Esophagus squamous epithelium (tissue), 5 donors: ENCODE measurements at regions not wholly inside any gene's neighbourhood (a gene's known extent, or its start where the extent isn't known, plus 50 kb on each side); places are given as distances from the start of the nearest gene placed in this dataset.

ENCODE experiments used
- DNase-seq: peaks from one replicate; lab custom pipeline; 2025; lab: John Stamatoyannopoulos, UW
- H3K27ac ChIP-seq, 4 donors: fragments of 200-600 bp; sonication (generic); one replicate each; pipeline ENCODE4 v1.5.1; 2016 to 2019; ENCODE audit warnings: mild to moderate bottlenecking in 1 of 4
- H3K27me3 ChIP-seq, 4 donors: fragments of 200-600 bp; sonication (generic); 1 replicate in 3 of 4; 2 replicates in 1 of 4; pipeline versions ENCODE4 v1.5.1 to v1.6.0; 2017 to 2021; ENCODE audit warnings: antibody characterized with exemption in 1 of 4
- H3K36me3 ChIP-seq, 3 donors: fragments of 200-600 bp; sonication (generic); one replicate each; pipeline ENCODE4 v1.5.1; 2016 to 2019
- H3K4me1 ChIP-seq, 3 donors: fragments of 200-600 bp; sonication (generic); one replicate each; pipeline ENCODE4 v1.5.1; 2017 to 2019
- H3K4me3 ChIP-seq, 4 donors: fragments of 200-600 bp; sonication (generic); 1 replicate in 3 of 4; 2 replicates in 1 of 4; pipeline ENCODE4 v1.5.1; 2016 to 2019; ENCODE audit warnings: mild to moderate bottlenecking in 2 of 4, moderate library complexity in 1 of 4
- H3K9me3 ChIP-seq, 3 donors: fragments of 200-600 bp; sonication (generic); one replicate each; pipeline ENCODE4 v1.5.1; 2016 to 2019
- POLR2A ChIP-seq, 4 donors: fragments of 450-650 bp; IDR thresholded peaks; one replicate each; pipeline ENCODE4 v1.6.1; 2017; ENCODE audit warnings: antibody characterized with exemption in 4 of 4, mild to moderate bottlenecking in 4 of 4, moderate library complexity in 3 of 4
- WGBS, 2 donors: methylation state at CpG; one replicate each; pipeline ENCODE4 v1.1.5; 2018; 5-methylcytosine and 5-hydroxymethylcytosine counted together
- intact Hi-C: fragments of 100-400 bp; cut with DNase I; formaldehyde crosslinking; loops from one replicate; pipeline ENCODE4 v1.15.0; 2022
- TF ChIP-seq, protein P1 (sequence below), 6 experiments: fragments of 450-650 bp in 4 of 6; fragments of 200-600 bp in 2 of 6; sonication (generic) in 2 of 6; IDR thresholded peaks; one replicate each; pipeline ENCODE4 v1.5.1; 2016 to 2019; ENCODE audit warnings: antibody characterized with exemption in 6 of 6, mild to moderate bottlenecking in 4 of 6, moderate library complexity in 4 of 6
- donor health status: DM: yes; HTN: yes; CAD: no.

DNA sequence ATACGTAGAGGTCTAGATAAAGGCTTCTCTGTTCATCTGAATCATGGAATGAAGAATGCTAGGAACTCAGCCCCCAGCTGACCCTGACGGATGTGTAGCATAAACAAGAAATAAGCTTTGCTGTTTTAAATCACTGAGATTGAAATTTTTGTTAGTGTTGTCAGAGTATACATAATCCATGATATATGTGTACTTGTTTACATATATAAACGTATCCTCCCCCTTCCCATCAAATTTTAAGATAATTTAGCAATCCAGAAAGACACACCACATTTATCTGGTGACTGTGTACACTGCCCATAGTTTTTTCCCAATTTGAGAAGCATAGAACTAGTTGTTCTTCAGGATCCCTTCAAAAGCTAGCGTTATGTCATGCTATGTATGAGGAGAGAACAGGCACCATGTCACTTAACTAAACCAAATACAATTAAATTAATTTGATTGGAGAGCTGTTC is 80.8 kb upstream of the OSMR start:
- H3K27ac ChIP-seq: no peak overlapping the region
- H3K36me3 ChIP-seq: no peaks in the 10 kb centered on the region
- H3K4me3 ChIP-seq: no peak overlapping the region
- 64 to 74% methylated on average over 4 of the region's 4 CpGs for WGBS, 2 donors
- H3K27me3 ChIP-seq: no peaks in the 10 kb centered on the region
- intact Hi-C loops: no loop called here
- H3K4me1 ChIP-seq: peaks cover 0 to 4% (median 0%) of the 10 kb centered on the region in 3 donors
- peaks cover 0 to 10% (median 4%) of the 10 kb centered on the region in 3 donors for H3K9me3 ChIP-seq
- no peak for TF ChIP-seq POLR2A (IDR thresholded peaks at IDR 0.05)
- TF ChIP-seq, protein P1, sequence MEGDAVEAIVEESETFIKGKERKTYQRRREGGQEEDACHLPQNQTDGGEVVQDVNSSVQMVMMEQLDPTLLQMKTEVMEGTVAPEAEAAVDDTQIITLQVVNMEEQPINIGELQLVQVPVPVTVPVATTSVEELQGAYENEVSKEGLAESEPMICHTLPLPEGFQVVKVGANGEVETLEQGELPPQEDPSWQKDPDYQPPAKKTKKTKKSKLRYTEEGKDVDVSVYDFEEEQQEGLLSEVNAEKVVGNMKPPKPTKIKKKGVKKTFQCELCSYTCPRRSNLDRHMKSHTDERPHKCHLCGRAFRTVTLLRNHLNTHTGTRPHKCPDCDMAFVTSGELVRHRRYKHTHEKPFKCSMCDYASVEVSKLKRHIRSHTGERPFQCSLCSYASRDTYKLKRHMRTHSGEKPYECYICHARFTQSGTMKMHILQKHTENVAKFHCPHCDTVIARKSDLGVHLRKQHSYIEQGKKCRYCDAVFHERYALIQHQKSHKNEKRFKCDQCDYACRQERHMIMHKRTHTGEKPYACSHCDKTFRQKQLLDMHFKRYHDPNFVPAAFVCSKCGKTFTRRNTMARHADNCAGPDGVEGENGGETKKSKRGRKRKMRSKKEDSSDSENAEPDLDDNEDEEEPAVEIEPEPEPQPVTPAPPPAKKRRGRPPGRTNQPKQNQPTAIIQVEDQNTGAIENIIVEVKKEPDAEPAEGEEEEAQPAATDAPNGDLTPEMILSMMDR (IDR thresholded peaks at IDR 0.05): no peak
- DNase-seq: no peak

DNA sequence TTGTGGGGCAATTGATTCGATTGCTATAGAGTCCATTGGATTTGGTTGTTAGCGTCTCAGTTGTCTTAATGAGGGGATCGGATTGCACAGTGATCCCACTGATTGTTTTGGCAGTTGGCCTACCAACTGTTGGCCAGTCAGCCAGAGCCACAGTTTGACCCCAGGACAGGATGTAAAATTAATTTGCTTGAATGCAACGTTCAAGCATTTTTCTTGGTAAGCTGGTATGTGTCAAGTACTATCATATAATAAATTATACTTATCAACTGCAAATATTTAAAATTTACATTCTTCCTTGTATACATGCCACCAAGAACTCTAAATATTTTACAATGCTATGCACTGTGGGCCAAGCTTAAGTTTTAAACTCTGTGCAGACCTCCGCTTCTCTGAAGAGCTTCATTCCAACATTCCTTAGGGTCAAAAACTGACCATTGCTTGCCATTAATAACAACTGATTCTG is 80.4 kb upstream of the OSMR start:
- Histone ChIP-seq H3K36me3 (no peaks in the 10 kb centered on the region), H3K4me1 (peaks cover 0 to 4% (median 0%) of the 10 kb centered on the region in 3 donors), H3K27me3 (no peaks in the 10 kb centered on the region), H3K27ac (no peak overlapping the region), H3K4me3 (no peak overlapping the region), H3K9me3 (peaks cover 0 to 10% (median 4%) of the 10 kb centered on the region in 3 donors)
- 48 to 73% methylated on average over 5 of the region's 5 CpGs for WGBS, 2 donors
- intact Hi-C loops: no loop called here
- no peak for DNase-seq
- no peak for TF ChIP-seq POLR2A (IDR thresholded peaks at IDR 0.05)
- TF ChIP-seq, protein P1 (IDR thresholded peaks at IDR 0.05): no peak

DNA sequence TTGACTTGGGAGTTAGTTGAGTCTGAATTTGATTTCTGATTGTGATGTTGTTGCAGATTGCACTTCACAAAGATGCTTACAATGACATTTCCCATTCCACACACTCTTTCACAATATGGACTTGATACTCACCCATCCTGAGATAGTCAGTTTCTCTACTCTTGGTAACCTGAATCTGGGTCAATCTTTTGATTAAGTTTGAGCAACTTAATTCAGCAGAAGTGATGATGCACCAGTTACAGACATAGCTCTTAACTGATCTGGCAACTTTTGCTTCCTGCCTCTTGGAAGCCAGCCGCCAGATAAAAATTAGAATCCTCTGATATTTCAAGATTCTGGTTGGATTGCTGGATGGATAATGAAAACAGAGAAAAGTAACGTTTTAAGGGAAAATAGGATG is 79.7 kb upstream of the OSMR start:
- H3K27ac ChIP-seq: no peak overlapping the region
- H3K36me3 ChIP-seq: no peaks in the 10 kb centered on the region
- no peaks in the 10 kb centered on the region for H3K27me3 ChIP-seq
- H3K4me1 ChIP-seq: peaks cover 0 to 4% (median 0%) of the 10 kb centered on the region in 3 donors
- intact Hi-C loops: no loop called here
- no peak for DNase-seq
- peaks cover 0 to 10% (median 4%) of the 10 kb centered on the region in 3 donors for H3K9me3 ChIP-seq
- WGBS, 2 donors: 88 to 93% methylated on average over 2 of the region's 2 CpGs
- no peak overlapping the region for H3K4me3 ChIP-seq
- TF ChIP-seq, protein P1 (IDR thresholded peaks at IDR 0.05): no peak
- TF ChIP-seq POLR2A (IDR thresholded peaks at IDR 0.05): no peak

DNA sequence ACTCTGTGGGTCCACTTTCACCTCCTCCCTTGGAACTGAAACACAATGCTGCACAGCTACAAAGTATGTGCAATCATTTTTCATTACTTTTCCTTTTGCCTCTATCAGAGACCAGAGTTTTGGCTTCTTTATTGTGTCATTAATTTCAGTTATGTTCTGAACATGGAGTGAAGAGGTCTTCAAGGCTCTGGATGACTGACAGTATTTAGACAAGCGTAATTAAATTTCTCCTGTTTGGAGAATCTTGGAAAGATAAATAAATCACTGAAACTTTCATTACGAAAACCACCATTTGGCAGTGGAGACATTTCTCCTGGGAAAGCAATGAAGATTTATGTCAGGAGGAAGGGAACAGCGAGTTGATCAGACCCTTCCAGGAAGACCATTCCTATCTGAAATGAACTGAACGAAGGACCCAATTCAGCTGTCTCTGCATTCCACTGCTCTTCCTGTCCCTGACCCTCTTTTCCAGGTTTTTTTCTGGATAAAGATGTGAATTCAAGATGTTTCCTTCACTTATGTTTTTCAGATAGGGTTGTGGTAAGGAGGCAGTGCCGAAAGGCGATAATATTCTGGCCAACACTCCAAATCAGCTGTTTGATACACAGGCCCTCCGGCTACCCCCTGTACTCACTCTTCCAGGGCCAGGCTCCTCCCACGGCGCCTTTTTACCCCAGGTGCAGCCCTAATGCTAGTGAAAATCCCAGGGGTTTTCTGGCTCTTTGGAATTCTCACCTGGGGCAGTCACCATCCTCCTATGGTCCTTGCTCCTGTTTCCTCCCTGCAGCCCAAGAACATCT is 77.2 kb upstream of the OSMR start:
- WGBS, 2 donors: 72 to 75% methylated on average over 9 of the region's 9 CpGs
- no peak for DNase-seq
- Histone ChIP-seq H3K4me3 (no peak overlapping the region), H3K27me3 (no peaks in the 10 kb centered on the region), H3K36me3 (no peaks in the 10 kb centered on the region), H3K9me3 (peaks cover 0 to 10% (median 4%) of the 10 kb centered on the region in 3 donors), H3K4me1 (peaks cover 0 to 4% (median 0%) of the 10 kb centered on the region in 3 donors), H3K27ac (no peak overlapping the region)
- intact Hi-C loops: no loop called here
- no peak for TF ChIP-seq POLR2A (IDR thresholded peaks at IDR 0.05)
- TF ChIP-seq, protein P1 (IDR thresholded peaks at IDR 0.05): no peak

DNA sequence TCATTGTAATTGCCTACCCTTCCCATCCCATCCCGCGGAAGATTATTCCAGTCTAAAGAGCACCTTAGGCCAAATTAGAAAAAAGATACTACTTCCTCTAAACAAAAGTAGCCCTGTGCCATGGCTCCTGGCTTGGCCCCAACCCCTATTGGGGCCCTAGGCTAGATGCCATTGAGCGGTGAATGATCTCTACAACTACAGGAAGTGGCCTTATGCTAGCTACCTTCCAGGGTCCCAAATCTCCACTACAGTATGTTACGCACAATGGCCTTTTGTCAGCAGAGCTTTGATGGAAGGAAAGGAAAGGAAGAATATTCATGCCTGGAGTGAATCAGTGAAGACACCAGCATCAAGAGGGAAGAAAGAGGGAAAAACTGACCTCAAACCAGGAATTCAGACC is 73.3 kb upstream of the OSMR start:
- Histone ChIP-seq H3K4me3 (no peak overlapping the region), H3K4me1 (peaks cover 0 to 4% (median 0%) of the 10 kb centered on the region in 3 donors), H3K27me3 (no peaks in the 10 kb centered on the region), H3K36me3 (no peaks in the 10 kb centered on the region), H3K27ac (no peak overlapping the region), H3K9me3 (no peaks in the 10 kb centered on the region)
- TF ChIP-seq POLR2A (IDR thresholded peaks at IDR 0.05): no peak
- TF ChIP-seq, protein P1 (IDR thresholded peaks at IDR 0.05): no peak
- no peak for DNase-seq
- 85 to 93% methylated on average over 4 of the region's 4 CpGs for WGBS, 2 donors
- intact Hi-C loops: no loop called here
